Glutamatergic neuron (in vitro differentiated cells): ENCODE measurements at regions not wholly inside any gene's neighbourhood (a gene's known extent, or its start where the extent isn't known, plus 50 kb on each side); places are given as distances from the start of the nearest gene placed in this dataset.

Experiments used
- DNase-seq: peaks from one replicate; pipeline ENCODE4 v3.0.0; 2022
- H3K27ac Mint-ChIP-seq: one replicate; pipeline ENCODE4 v1.8.0; 2020; ENCODE audit warnings: mild to moderate bottlenecking, mixed read lengths, inconsistent platforms; ENCODE audit not compliant: unreplicated experiment
- H3K27me3 Mint-ChIP-seq: one replicate; pipeline ENCODE4 v1.8.0; 2020; ENCODE audit warnings: mild to moderate bottlenecking, moderate library complexity, mixed read lengths, inconsistent platforms; ENCODE audit not compliant: unreplicated experiment
- H3K36me3 Mint-ChIP-seq: one replicate; pipeline ENCODE4 v1.8.0; 2020; ENCODE audit warnings: mild to moderate bottlenecking, mixed read lengths, inconsistent platforms; ENCODE audit not compliant: unreplicated experiment
- H3K4me1 Mint-ChIP-seq: one replicate; pipeline ENCODE4 v1.8.0; 2020; ENCODE audit warnings: mild to moderate bottlenecking, low read depth, mixed read lengths, inconsistent platforms; ENCODE audit not compliant: unreplicated experiment
- H3K4me3 Mint-ChIP-seq: one replicate; pipeline ENCODE4 v1.8.0; 2020; ENCODE audit warnings: mild to moderate bottlenecking, mixed read lengths, inconsistent platforms; ENCODE audit not compliant: unreplicated experiment
- H3K9me3 Mint-ChIP-seq: one replicate; pipeline ENCODE4 v1.8.0; 2020; ENCODE audit warnings: mild to moderate bottlenecking, moderate library complexity, mixed read lengths, inconsistent platforms; ENCODE audit not compliant: unreplicated experiment
- TF ChIP-seq, protein P1 (sequence below): fragments of 200-600 bp; sonication (generic); IDR thresholded peaks from one replicate; pipeline ENCODE4 v1.5.0; 2021; ENCODE audit not compliant: partially characterized antibody, unreplicated experiment

DNA sequence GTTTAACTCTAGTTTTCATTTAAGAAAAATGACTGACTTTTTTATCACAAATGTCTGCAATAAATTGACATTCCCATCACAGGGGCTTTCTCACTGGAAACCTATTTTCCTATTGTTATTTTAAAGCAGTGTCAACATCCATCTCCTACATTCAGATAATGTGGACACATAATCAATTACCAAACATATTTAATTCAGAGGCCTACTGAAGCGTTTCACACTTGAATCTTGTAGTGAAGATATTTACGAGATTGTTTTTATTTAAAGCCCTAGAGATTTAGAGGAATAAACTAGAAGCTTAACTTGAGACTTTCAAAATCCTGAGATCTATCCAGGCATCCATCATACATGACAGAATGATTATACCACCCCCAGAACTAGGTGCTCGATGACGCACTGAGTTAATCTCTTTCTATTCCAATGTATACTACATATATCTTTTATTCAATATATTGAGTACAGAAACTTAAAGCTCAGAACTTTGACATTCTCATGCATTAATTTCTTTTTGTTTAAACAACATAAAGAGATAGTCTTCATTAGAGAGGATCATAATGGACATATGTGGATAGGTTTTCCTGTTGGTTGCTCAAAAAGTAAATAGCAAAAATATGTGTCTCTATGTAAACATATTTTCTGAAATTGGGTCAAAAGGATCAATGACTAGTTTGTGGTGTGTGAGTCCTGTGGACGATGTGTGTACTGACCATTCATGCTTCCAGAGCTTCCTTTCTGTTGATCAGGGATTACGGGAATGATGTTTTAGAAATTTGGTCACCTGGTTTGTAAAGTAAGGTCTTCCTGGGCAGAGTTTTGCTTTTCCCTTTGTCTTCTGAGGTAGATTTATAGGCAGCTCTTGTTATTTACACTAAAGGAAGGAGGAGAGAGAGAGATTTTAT, 171.5 kb upstream of the HMCN1 start:
- no peak for DNase-seq
- Mint-ChIP-seq H3K27me3 (no peaks in the 10 kb centered on the region), H3K4me3 (no peak overlapping the region), H3K4me1 (no peaks in the 10 kb centered on the region), H3K36me3 (no peaks in the 10 kb centered on the region), H3K9me3 (no peaks in the 10 kb centered on the region), H3K27ac (no peak overlapping the region)
- TF ChIP-seq, protein P1, sequence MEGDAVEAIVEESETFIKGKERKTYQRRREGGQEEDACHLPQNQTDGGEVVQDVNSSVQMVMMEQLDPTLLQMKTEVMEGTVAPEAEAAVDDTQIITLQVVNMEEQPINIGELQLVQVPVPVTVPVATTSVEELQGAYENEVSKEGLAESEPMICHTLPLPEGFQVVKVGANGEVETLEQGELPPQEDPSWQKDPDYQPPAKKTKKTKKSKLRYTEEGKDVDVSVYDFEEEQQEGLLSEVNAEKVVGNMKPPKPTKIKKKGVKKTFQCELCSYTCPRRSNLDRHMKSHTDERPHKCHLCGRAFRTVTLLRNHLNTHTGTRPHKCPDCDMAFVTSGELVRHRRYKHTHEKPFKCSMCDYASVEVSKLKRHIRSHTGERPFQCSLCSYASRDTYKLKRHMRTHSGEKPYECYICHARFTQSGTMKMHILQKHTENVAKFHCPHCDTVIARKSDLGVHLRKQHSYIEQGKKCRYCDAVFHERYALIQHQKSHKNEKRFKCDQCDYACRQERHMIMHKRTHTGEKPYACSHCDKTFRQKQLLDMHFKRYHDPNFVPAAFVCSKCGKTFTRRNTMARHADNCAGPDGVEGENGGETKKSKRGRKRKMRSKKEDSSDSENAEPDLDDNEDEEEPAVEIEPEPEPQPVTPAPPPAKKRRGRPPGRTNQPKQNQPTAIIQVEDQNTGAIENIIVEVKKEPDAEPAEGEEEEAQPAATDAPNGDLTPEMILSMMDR = no peak

DNA sequence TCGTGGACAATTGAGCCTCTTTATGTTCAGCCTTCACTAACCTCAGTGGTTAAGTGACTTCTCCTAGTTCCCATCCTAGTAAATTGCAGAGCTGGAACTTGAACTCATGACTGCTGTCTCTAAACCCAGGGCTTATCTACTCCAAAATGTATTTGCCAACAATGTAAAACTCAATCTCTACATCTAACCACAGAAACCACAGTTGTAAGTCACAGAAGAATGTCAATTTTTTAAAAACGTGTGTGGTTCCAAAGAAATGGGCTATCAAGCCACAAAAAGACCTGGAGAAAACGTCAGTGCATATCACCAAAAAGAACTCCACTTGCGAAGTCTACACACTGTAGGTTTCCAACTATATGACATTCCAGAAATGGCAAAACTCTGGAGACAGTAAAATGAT, 172.6 kb upstream of the HMCN1 start:
- H3K36me3 Mint-ChIP-seq = no peaks in the 10 kb centered on the region
- no peak for DNase-seq
- H3K27ac Mint-ChIP-seq = no peak overlapping the region
- no peaks in the 10 kb centered on the region for H3K9me3 Mint-ChIP-seq
- H3K4me1 Mint-ChIP-seq = no peaks in the 10 kb centered on the region
- TF ChIP-seq, protein P1 = no peak
- H3K4me3 Mint-ChIP-seq = no peak overlapping the region
- H3K27me3 Mint-ChIP-seq = no peaks in the 10 kb centered on the region

DNA sequence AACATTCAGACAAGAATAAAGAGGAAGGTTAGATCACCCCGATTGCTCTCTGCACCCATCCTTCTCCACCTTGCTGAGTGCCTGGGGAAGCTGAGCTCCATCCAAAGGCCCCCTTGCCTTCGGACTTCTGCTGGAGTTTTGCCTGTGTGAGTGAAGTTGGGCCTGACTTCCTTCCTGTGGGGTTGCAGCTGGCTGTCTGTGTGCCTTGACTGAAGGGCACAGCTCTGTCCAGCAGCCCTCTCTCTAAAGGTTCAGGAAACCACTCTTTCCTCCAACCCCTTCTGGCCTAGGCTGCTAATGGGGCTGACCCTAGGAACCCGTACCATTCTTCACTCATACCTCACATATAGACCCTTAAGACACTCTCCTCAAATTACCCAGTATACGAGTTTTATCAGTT, 173.4 kb upstream of the HMCN1 start:
- no peak overlapping the region for H3K27ac Mint-ChIP-seq
- H3K36me3 Mint-ChIP-seq = no peaks in the 10 kb centered on the region
- no peaks in the 10 kb centered on the region for H3K9me3 Mint-ChIP-seq
- TF ChIP-seq, protein P1 = no peak
- H3K4me1 Mint-ChIP-seq = no peaks in the 10 kb centered on the region
- DNase-seq = no peak
- H3K4me3 Mint-ChIP-seq = no peak overlapping the region
- no peaks in the 10 kb centered on the region for H3K27me3 Mint-ChIP-seq

DNA sequence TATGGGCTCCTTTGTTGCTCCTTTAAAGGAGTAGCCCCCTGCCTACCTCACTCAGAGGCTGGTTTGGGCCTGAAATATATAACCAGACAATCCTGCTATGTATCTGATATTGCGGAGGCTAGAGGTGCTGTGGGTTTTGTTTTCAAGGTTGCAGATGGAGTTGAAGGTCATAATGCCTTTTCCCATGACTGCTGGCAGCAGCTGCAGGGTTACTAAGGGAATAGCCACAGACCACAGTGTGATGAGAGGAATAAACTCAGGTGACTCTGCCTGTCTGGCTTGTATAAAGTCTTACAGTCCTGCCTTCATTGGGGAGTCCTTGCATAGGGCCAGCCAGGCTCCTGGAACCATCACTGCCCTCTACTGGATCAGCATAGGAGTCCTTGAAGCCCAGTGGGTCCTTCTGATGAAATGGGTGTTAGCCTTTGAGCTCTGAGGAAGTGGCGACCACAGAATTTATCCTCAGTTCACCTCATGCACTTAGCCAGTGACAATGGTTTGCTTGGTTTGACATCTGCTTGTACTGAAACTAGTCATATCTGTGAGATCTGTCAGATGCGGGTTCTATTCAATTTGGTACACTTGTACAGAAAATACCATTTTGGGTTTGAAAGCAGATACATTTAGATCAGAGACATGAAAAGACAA, 174.4 kb upstream of the HMCN1 start:
- Mint-ChIP-seq H3K9me3 (no peaks in the 10 kb centered on the region), H3K36me3 (no peaks in the 10 kb centered on the region), H3K27ac (no peak overlapping the region), H3K27me3 (no peaks in the 10 kb centered on the region), H3K4me1 (no peaks in the 10 kb centered on the region), H3K4me3 (no peak overlapping the region)
- DNase-seq = no peak
- TF ChIP-seq, protein P1 = no peak

DNA sequence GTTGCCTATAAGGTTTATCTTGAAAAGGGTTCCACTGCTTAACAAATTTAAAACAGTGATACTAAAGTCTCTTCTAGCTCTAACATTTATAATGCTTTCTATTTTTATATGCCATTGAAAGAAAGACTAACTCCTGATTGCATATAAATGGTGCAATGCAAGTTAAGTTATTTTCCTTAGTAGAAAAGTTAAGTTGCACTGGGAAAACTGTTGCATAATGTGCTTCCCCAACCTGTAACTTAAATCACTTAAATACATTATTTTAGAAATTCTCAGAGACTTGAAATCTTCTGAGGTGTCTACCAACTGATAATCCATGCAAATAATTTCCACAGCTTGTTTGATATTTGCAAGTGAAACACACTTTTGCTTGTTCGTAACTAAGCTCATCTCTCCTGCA, 175.0 kb upstream of the HMCN1 start:
- Mint-ChIP-seq H3K36me3 (no peaks in the 10 kb centered on the region), H3K27me3 (no peaks in the 10 kb centered on the region), H3K4me1 (no peaks in the 10 kb centered on the region), H3K4me3 (no peak overlapping the region), H3K27ac (no peak overlapping the region), H3K9me3 (no peaks in the 10 kb centered on the region)
- TF ChIP-seq, protein P1 = no peak
- DNase-seq = no peak
